ENCODE measurements at regions not wholly inside any gene's neighbourhood (a gene's known extent, or its start where the extent isn't known, plus 50 kb on each side); places are given as distances from the start of the nearest gene placed in this dataset.

GRCh38 chr6:8888468-8888867 is 453.1 kb upstream of the SLC35B3 start:
- no peak for TF ChIP-seq CTCF (conservative IDR thresholded peaks at IDR 0.05; ENCODE audit: low read depth, low read length)
- TF ChIP-seq POLR2A (IDR thresholded peaks at IDR 0.05; ENCODE audit: low read depth, low read length) = no peak
- no peak for TF ChIP-seq RAD21 (IDR thresholded peaks at IDR 0.05; ENCODE audit: low read length)
- no peak for TF ChIP-seq SMC3 (IDR thresholded peaks at IDR 0.05; ENCODE audit: low read depth, low read length)
- TF ChIP-seq BHLHE40 (IDR thresholded peaks at IDR 0.05; ENCODE audit: low read depth, low read length) = no peak
- no peak for TF ChIP-seq RCOR1 (IDR thresholded peaks at IDR 0.05; ENCODE audit: insufficient replicate concordance, low read length)
- TF ChIP-seq RFX5 (IDR thresholded peaks at IDR 0.05; ENCODE audit: low read depth, low read length) = no peak
- no peak for TF ChIP-seq MXI1 (IDR thresholded peaks at IDR 0.05; ENCODE audit: borderline replicate concordance, low read depth, low read length)
- TF ChIP-seq USF2 (IDR thresholded peaks at IDR 0.05; ENCODE audit: low read depth, low read length) = no peak
- no peak for TF ChIP-seq MAZ (IDR thresholded peaks at IDR 0.05; ENCODE audit: borderline replicate concordance, low read depth, low read length)
- no peak for TF ChIP-seq CHD1 (IDR thresholded peaks at IDR 0.05; ENCODE audit: low read depth, low read length)
- no peak for TF ChIP-seq MAFK (IDR thresholded peaks at IDR 0.05; ENCODE audit: low read depth, low read length)
